ENCODE measurements at regions not wholly inside any gene's neighbourhood (a gene's known extent, or its start where the extent isn't known, plus 50 kb on each side); places are given as distances from the start of the nearest gene placed in this dataset.

GRCh38 chr12:32047357-32048212 lies 59.1 kb upstream of the BICD1 start:
- no peak for DNase-seq (ENCODE audit: low spot score)

GRCh38 chr12:32048791-32049190 lies 57.9 kb upstream of the BICD1 start:
- no peak for DNase-seq (ENCODE audit: low spot score)

DNA sequence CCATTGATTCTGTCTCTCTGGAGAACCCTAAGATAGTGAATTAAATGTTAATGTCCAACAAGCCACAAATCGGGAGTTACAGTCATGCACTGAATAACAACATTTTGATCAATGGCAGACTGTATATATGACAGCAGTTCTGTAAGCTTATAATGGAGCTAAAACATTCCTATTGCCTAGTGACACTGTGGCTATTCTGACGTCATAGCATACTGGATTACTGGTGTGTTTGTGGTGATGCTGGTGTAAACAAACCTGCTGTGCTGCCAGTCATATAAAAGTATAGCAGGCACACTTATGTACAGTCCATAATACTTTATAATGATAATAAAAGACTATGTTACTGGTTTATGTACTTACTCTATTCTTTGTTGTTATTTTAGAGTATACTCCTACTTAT lies 56.7 kb upstream of the BICD1 start:
- DNase-seq (ENCODE audit: low spot score): no peak

- no peak for DNase-seq (ENCODE audit: low spot score)
These were observed 55.0 kb upstream of the BICD1 start for GRCh38 chr12:32051511-32052211.

GRCh38 chr12:32052212-32052713 lies 54.4 kb upstream of the BICD1 start:
- DNase-seq (ENCODE audit: low spot score): no peak

DNA sequence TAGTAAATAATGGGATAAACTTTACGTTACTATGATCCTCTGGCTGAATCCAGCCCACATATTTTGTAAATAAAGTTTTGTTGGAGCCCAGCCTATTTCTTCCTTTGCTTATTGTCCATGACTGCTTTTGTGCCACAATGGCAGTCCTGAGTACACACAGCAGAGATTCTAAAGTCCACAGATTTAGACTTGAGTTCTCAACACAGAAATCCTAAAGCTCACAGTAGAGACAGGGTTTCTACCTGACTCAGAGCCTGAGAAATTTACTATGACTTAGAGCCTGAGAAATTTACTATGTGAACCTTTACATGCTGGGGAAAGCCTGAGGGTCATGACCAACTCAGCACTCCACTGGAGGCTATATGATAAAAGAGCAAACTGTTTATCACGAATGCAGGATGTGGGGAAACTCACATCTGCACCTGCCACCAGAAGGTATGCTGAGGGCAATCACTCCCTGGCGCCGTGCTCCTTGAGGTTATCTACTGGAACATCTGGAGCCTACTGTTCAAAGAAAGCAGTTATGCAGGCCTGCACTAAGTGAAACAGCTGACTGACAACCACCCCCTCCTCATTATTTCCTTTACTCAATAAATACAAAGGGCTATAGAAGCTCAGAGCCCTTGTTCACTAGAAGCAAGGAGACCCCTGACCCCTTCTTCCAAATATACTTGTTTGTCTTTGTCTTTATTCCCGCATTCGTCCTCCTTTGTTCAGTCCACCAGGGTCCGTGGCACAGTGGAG lies 52.6 kb upstream of the BICD1 start:
- DNase-seq (ENCODE audit: low spot score): no peak

Measured in CD4-positive, alpha-beta T cell treated with Interleukin-15 for 4 hours (primary cell).